GM18502 (cell line): ENCODE measurements at regions not wholly inside any gene's neighbourhood (a gene's known extent, or its start where the extent isn't known, plus 50 kb on each side); places are given as distances from the start of the nearest gene placed in this dataset.

ENCODE experiments used
- ATAC-seq: cut with Tn5 transposase; IDR thresholded peaks from one replicate; pipeline ENCODE4 v1.9.1; 2021; ENCODE audit warnings: mild to moderate bottlenecking; ENCODE audit not compliant: unreplicated experiment, poor library complexity

DNA sequence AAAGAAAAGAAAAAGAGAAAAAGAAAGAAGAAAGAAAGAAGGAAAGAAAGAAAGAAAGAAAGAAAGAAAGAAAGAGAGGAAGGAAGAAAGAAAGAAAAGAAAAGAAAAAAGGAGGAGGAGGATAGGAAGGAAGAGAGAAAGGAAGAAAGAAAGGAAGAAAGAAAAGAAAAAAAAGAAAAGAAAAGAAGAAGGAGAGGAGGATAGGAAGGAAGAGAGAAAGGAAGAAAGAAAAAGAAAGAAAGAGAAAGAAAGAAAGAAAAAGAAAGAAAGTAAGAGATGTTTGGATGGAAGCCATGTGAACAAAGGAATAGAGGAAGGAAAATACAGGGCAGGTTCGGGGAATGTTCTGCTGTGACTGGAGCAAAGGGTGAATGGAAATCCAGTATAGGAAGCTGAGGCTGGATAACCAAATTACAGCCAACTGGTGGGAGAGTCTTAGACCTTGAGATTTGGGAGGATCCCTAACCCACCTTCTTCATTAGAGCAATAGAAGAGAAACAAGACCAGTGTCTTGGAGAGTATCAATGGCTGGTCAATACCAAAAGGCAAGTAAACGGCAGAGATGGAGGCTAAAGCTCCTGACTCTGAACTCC, 94.9 kb downstream of the RASSF10 start:
- no peak for ATAC-seq

GRCh38 chr11:13104619-13105236, 95.6 kb downstream of the RASSF10 start:
- ATAC-seq: no peak

GRCh38 chr11:13105237-13105844, 96.2 kb downstream of the RASSF10 start:
- ATAC-seq: peak; percentile 69

GRCh38 chr11:13107544-13108044, 98.5 kb downstream of the RASSF10 start:
- ATAC-seq: no peak

- no peak for ATAC-seq
Observed at GRCh38 chr11:13108416-13108815, 99.3 kb downstream of the RASSF10 start.

GRCh38 chr11:13109616-13110015, 100.5 kb downstream of the RASSF10 start:
- no peak for ATAC-seq

GRCh38 chr11:13110145-13110544, 101.0 kb downstream of the RASSF10 start:
- ATAC-seq: no peak

GRCh38 chr11:13110929-13111812, 102.1 kb downstream of the RASSF10 start:
- ATAC-seq: no peak

GRCh38 chr11:13111813-13112130, 102.7 kb downstream of the RASSF10 start:
- ATAC-seq: no peak

DNA sequence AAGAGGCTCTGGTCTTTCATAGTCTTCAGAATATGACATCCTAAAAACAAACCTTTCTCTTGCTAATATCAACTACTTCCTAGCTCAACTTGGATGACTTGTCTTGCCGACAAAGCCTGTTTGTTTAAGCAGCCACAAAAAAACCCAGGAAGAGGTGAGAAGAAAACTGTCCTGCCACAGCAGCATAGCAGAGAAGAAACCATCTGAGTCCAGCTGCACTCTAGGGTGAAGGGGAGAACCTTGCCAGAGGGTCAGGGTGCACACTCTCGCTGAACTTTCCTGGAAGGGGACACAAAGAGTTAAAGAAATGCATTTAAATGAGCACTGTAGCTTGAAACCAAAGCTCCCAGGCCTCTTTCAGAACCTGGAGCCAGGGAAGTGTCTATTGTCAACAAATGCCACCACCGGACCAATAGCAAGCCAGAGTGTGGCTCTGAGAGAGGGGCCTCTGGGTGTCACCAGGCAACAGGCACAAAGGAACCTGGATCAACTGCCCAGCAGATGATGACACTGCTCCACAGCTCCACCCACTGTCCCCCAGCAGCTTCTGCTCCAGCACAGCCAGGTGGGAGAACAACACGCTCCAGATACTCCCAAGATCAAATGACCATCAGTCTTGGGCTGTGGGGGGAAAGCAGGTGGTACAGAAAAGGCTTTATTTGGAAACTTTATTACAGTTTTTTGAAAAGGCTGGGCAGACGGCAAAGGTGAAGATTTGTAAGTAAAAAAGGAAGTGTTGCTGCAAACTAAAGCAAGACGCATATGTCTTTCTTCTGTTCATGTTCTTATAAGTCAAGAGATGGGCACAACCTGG, 105.7 kb downstream of the RASSF10 start:
- no peak for ATAC-seq

GRCh38 chr11:13115380-13115675, 106.2 kb downstream of the RASSF10 start:
- no peak for ATAC-seq

DNA sequence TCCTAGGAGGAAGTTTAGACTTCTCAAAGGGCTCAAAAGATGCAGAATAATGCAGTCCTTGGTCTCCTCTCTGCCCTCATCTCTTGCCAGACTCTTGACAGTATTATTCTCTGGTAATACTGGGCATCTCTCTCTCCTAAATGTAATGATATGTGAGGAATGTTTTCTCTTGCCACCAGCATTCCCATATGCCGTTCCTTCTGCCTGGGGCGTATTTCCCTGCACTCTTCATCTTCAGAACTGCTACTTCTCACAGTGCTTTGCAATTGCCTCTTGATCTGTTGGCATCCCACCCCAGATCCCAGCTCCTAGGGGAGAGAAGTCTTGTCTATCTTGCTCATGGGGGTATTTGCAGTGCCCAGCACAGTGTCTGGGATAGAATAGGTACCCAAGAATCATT, 107.4 kb downstream of the RASSF10 start:
- no peak for ATAC-seq

- no peak for ATAC-seq
Observed at GRCh38 chr11:13117344-13117743, 108.2 kb downstream of the RASSF10 start.

DNA sequence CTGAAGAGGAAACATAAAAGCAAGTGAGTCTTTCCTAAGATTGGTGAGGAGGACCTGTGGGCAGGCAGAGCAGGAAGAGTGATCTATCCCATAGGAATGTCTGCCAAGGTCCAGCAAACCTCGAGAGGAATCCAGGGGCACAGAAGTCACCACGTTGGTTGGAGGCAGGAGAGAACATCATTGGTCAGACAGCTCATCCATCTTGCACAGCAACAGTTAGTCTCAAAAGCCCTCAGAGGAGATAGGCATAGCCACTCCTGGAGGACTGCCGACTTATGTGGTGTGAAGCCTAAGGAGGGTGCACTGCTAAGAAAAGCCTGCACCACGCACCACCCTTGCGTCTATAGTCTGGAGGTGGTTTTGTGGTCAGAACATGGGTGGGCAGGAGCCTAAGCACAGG, 109.1 kb downstream of the RASSF10 start:
- ATAC-seq: no peak

GRCh38 chr11:13118650-13119049, 109.5 kb downstream of the RASSF10 start:
- no peak for ATAC-seq

DNA sequence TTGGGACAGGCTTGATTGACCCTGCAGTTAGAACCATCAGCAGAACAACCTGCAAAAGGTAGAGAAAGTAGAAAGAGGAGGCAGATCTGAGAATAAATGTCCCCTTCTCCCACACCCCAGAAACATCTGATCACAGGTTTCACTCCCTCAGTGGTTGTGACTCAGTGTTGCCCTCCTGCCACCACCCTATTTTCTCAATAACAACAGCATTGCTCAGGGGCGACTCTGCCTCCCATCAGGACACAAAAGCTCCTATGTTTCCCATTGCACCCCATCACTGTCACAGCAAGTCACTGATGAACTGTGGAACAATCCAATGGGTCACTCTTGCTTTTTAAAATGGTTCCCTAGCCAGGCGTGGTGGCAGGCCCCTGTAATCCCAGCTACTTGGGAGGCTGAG, 110.2 kb downstream of the RASSF10 start:
- ATAC-seq: no peak

DNA sequence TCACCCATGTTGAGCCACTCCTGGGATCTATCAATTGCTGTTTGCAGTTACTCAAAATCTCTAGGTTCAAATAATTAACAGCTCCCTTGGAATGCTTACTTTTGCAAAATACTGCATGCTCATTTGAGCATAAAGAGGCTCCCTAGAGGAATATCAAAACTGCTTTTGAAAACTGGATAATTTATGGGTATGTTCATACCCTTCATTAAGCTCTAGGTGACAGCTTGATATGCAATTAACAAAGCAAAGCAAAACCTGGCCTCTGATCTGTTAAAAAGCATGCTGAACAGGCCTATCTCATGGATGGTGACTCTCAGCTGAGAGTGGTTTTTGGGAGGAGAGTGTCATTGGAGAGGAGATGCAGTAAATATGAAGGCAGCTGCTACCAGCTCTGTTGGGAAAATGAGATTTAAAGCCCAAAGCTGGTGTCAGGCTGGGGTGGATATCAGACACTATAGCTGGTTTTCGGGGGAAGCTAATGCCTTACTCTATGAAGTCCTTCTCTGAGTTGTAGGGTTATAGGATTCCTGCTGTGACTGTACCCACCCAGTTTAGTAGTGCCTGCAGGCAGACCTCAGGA, 110.9 kb downstream of the RASSF10 start:
- ATAC-seq: no peak

- ATAC-seq: no peak
Observed at GRCh38 chr11:13120691-13121090, 111.6 kb downstream of the RASSF10 start.

DNA sequence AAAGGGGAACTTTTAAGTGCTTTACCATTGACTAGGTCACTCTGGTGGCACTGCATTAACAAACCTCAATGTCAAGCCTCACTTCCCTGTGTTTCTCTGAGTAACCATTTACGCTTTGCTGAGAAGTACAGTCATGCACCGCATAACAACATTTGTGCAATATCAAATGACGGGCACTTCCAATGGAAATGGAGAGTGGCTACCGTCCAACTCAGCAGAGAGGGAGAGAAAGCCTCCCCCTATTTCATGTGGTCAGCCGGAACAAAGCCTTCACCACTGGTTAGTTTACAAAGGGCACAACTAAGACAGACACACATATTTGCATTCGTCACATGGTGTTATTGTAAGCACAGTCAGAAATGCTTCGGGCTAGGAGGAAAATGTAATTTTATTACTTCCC, 117.3 kb downstream of the RASSF10 start:
- ATAC-seq: no peak

- ATAC-seq: no peak
Observed at GRCh38 chr11:13127161-13127560, 118.0 kb downstream of the RASSF10 start.
